ENCODE measurements at regions not wholly inside any gene's neighbourhood (a gene's known extent, or its start where the extent isn't known, plus 50 kb on each side); places are given as distances from the start of the nearest gene placed in this dataset.
A peak's percentile ranks its signal among the peaks of the same experiment; 100 is the strongest.

GRCh38 chr5:97388794-97389193 lies 205.7 kb upstream of the RIOK2 start:
- Histone ChIP-seq H3K79me2 (ENCODE audit: control insufficient read depth, insufficient read depth, low read length, unreplicated experiment) (no peaks in the 10 kb centered on the region), H3K27ac (ENCODE audit: low read depth, low read length) (0 out of 2 replicates have a peak overlapping the region, but pooled peaks have one; percentile 24), H3K4me3 (ENCODE audit: low read depth, low read length) (no peak overlapping the region; the same call in 1 of the 2 replicates), H2AFZ (ENCODE audit: low read length, unreplicated experiment) (peak overlapping the region; percentile 71), H3K4me1 (ENCODE audit: control insufficient read depth, insufficient read depth, low read length, unreplicated experiment) (peaks cover 16% of the 10 kb centered on the region), H3K36me3 (ENCODE audit: insufficient read depth, low read length) (no peaks in the 10 kb centered on the region), H3K27me3 (ENCODE audit: insufficient read depth, low read length) (no peaks in the 10 kb centered on the region)

GRCh38 chr5:97400537-97400936 lies 217.5 kb upstream of the RIOK2 start:
- Histone ChIP-seq H3K36me3 (ENCODE audit: insufficient read depth, low read length) (no peaks in the 10 kb centered on the region), H3K4me1 (ENCODE audit: control insufficient read depth, insufficient read depth, low read length, unreplicated experiment) (peaks cover 2% of the 10 kb centered on the region), H3K27ac (ENCODE audit: low read depth, low read length) (no peak overlapping the region), H2AFZ (ENCODE audit: low read length, unreplicated experiment) (no peak overlapping the region), H3K4me3 (ENCODE audit: low read depth, low read length) (no peak overlapping the region), H3K79me2 (ENCODE audit: control insufficient read depth, insufficient read depth, low read length, unreplicated experiment) (no peaks in the 10 kb centered on the region), H3K27me3 (ENCODE audit: insufficient read depth, low read length) (no peaks in the 10 kb centered on the region)

- Histone ChIP-seq H2AFZ (ENCODE audit: low read length, unreplicated experiment) (no peak overlapping the region), H3K4me3 (ENCODE audit: low read depth, low read length) (no peak overlapping the region), H3K27ac (ENCODE audit: low read depth, low read length) (no peak overlapping the region), H3K4me1 (ENCODE audit: control insufficient read depth, insufficient read depth, low read length, unreplicated experiment) (no peaks in the 10 kb centered on the region), H3K36me3 (ENCODE audit: insufficient read depth, low read length) (no peaks in the 10 kb centered on the region), H3K27me3 (ENCODE audit: insufficient read depth, low read length) (no peaks in the 10 kb centered on the region), H3K79me2 (ENCODE audit: control insufficient read depth, insufficient read depth, low read length, unreplicated experiment) (no peaks in the 10 kb centered on the region)
Observed at GRCh38 chr5:97405941-97406340, 222.9 kb upstream of the RIOK2 start.

GRCh38 chr5:97406946-97407676 lies 224.1 kb upstream of the RIOK2 start:
- no peak overlapping the region for H2AFZ ChIP-seq (ENCODE audit: low read length, unreplicated experiment)
- H3K4me1 ChIP-seq (ENCODE audit: control insufficient read depth, insufficient read depth, low read length, unreplicated experiment), result no peaks in the 10 kb centered on the region
- H3K4me3 ChIP-seq (ENCODE audit: low read depth, low read length), result no peak overlapping the region
- no peaks in the 10 kb centered on the region for H3K36me3 ChIP-seq (ENCODE audit: insufficient read depth, low read length)
- no peak overlapping the region for H3K27ac ChIP-seq (ENCODE audit: low read depth, low read length)
- H3K79me2 ChIP-seq (ENCODE audit: control insufficient read depth, insufficient read depth, low read length, unreplicated experiment), result no peaks in the 10 kb centered on the region
- no peaks in the 10 kb centered on the region for H3K27me3 ChIP-seq (ENCODE audit: insufficient read depth, low read length)

- Histone ChIP-seq H3K27me3 (ENCODE audit: insufficient read depth, low read length) (no peaks in the 10 kb centered on the region), H3K27ac (ENCODE audit: low read depth, low read length) (no peak overlapping the region), H3K4me1 (ENCODE audit: control insufficient read depth, insufficient read depth, low read length, unreplicated experiment) (no peaks in the 10 kb centered on the region), H3K79me2 (ENCODE audit: control insufficient read depth, insufficient read depth, low read length, unreplicated experiment) (no peaks in the 10 kb centered on the region), H2AFZ (ENCODE audit: low read length, unreplicated experiment) (no peak overlapping the region), H3K4me3 (ENCODE audit: low read depth, low read length) (no peak overlapping the region), H3K36me3 (ENCODE audit: insufficient read depth, low read length) (no peaks in the 10 kb centered on the region)
Observed at GRCh38 chr5:97408331-97408730, 225.3 kb upstream of the RIOK2 start.

GRCh38 chr5:97412959-97413358 lies 229.9 kb upstream of the RIOK2 start:
- H3K36me3 ChIP-seq (ENCODE audit: insufficient read depth, low read length), result no peaks in the 10 kb centered on the region
- no peaks in the 10 kb centered on the region for H3K27me3 ChIP-seq (ENCODE audit: insufficient read depth, low read length)
- H3K4me1 ChIP-seq (ENCODE audit: control insufficient read depth, insufficient read depth, low read length, unreplicated experiment), result no peaks in the 10 kb centered on the region
- no peak overlapping the region for H2AFZ ChIP-seq (ENCODE audit: low read length, unreplicated experiment)
- H3K4me3 ChIP-seq (ENCODE audit: low read depth, low read length), result no peak overlapping the region
- H3K27ac ChIP-seq (ENCODE audit: low read depth, low read length), result no peak overlapping the region
- no peaks in the 10 kb centered on the region for H3K79me2 ChIP-seq (ENCODE audit: control insufficient read depth, insufficient read depth, low read length, unreplicated experiment)

GRCh38 chr5:97417986-97418385 lies 234.9 kb upstream of the RIOK2 start:
- Histone ChIP-seq H3K79me2 (ENCODE audit: control insufficient read depth, insufficient read depth, low read length, unreplicated experiment) (no peaks in the 10 kb centered on the region), H3K4me1 (ENCODE audit: control insufficient read depth, insufficient read depth, low read length, unreplicated experiment) (no peaks in the 10 kb centered on the region), H3K4me3 (ENCODE audit: low read depth, low read length) (no peak overlapping the region), H3K27me3 (ENCODE audit: insufficient read depth, low read length) (no peaks in the 10 kb centered on the region), H2AFZ (ENCODE audit: low read length, unreplicated experiment) (no peak overlapping the region), H3K36me3 (ENCODE audit: insufficient read depth, low read length) (no peaks in the 10 kb centered on the region), H3K27ac (ENCODE audit: low read depth, low read length) (no peak overlapping the region)

GRCh38 chr5:97418462-97418861 lies 235.4 kb upstream of the RIOK2 start:
- Histone ChIP-seq H3K79me2 (ENCODE audit: control insufficient read depth, insufficient read depth, low read length, unreplicated experiment) (no peaks in the 10 kb centered on the region), H3K4me3 (ENCODE audit: low read depth, low read length) (no peak overlapping the region), H3K4me1 (ENCODE audit: control insufficient read depth, insufficient read depth, low read length, unreplicated experiment) (no peaks in the 10 kb centered on the region), H3K27me3 (ENCODE audit: insufficient read depth, low read length) (no peaks in the 10 kb centered on the region), H3K36me3 (ENCODE audit: insufficient read depth, low read length) (no peaks in the 10 kb centered on the region), H2AFZ (ENCODE audit: low read length, unreplicated experiment) (no peak overlapping the region), H3K27ac (ENCODE audit: low read depth, low read length) (no peak overlapping the region)

GRCh38 chr5:97420646-97421045 lies 237.6 kb upstream of the RIOK2 start:
- H2AFZ ChIP-seq (ENCODE audit: low read length, unreplicated experiment), result no peak overlapping the region
- H3K4me1 ChIP-seq (ENCODE audit: control insufficient read depth, insufficient read depth, low read length, unreplicated experiment), result no peaks in the 10 kb centered on the region
- no peaks in the 10 kb centered on the region for H3K79me2 ChIP-seq (ENCODE audit: control insufficient read depth, insufficient read depth, low read length, unreplicated experiment)
- no peak overlapping the region for H3K27ac ChIP-seq (ENCODE audit: low read depth, low read length)
- no peaks in the 10 kb centered on the region for H3K36me3 ChIP-seq (ENCODE audit: insufficient read depth, low read length)
- H3K27me3 ChIP-seq (ENCODE audit: insufficient read depth, low read length), result no peaks in the 10 kb centered on the region
- no peak overlapping the region for H3K4me3 ChIP-seq (ENCODE audit: low read depth, low read length)

GRCh38 chr5:97422678-97423077 lies 239.6 kb upstream of the RIOK2 start:
- Histone ChIP-seq H2AFZ (ENCODE audit: low read length, unreplicated experiment) (no peak overlapping the region), H3K36me3 (ENCODE audit: insufficient read depth, low read length) (no peaks in the 10 kb centered on the region), H3K4me3 (ENCODE audit: low read depth, low read length) (no peak overlapping the region), H3K4me1 (ENCODE audit: control insufficient read depth, insufficient read depth, low read length, unreplicated experiment) (no peaks in the 10 kb centered on the region), H3K27me3 (ENCODE audit: insufficient read depth, low read length) (no peaks in the 10 kb centered on the region), H3K27ac (ENCODE audit: low read depth, low read length) (no peak overlapping the region), H3K79me2 (ENCODE audit: control insufficient read depth, insufficient read depth, low read length, unreplicated experiment) (no peaks in the 10 kb centered on the region)

- H2AFZ ChIP-seq (ENCODE audit: low read length, unreplicated experiment), result no peak overlapping the region
- H3K79me2 ChIP-seq (ENCODE audit: control insufficient read depth, insufficient read depth, low read length, unreplicated experiment), result no peaks in the 10 kb centered on the region
- H3K27me3 ChIP-seq (ENCODE audit: insufficient read depth, low read length), result no peaks in the 10 kb centered on the region
- no peaks in the 10 kb centered on the region for H3K36me3 ChIP-seq (ENCODE audit: insufficient read depth, low read length)
- H3K4me3 ChIP-seq (ENCODE audit: low read depth, low read length), result no peak overlapping the region
- H3K4me1 ChIP-seq (ENCODE audit: control insufficient read depth, insufficient read depth, low read length, unreplicated experiment), result no peaks in the 10 kb centered on the region
- no peak overlapping the region for H3K27ac ChIP-seq (ENCODE audit: low read depth, low read length)
Observed at GRCh38 chr5:97425511-97425910, 242.5 kb upstream of the RIOK2 start.

Measured in ACC112 (cell line).